Lower leg skin (tissue), 3 donors: ENCODE measurements at regions not wholly inside any gene's neighbourhood (a gene's known extent, or its start where the extent isn't known, plus 50 kb on each side); places are given as distances from the start of the nearest gene placed in this dataset.

ENCODE experiments used
- CTCF ChIP-seq, 3 donors: fragments of 450-650 bp; IDR thresholded peaks; one replicate each; pipeline ENCODE4 v1.5.1; 2016; ENCODE audit warnings: antibody characterized with exemption in 3 of 3, mild to moderate bottlenecking in 3 of 3, moderate library complexity in 2 of 3
- POLR2A ChIP-seq, 2 donors: fragments of 450-650 bp; IDR thresholded peaks; one replicate each; pipeline ENCODE4 v1.6.1; 2016 to 2017; ENCODE audit warnings: antibody characterized with exemption in 2 of 2, mild to moderate bottlenecking in 1 of 2, moderate library complexity in 1 of 2

GRCh38 chr3:14288833-14289451, 110.3 kb downstream of the LSM3 start:
- TF ChIP-seq CTCF (IDR thresholded peaks at IDR 0.05) (no peak), POLR2A (IDR thresholded peaks at IDR 0.05) (no peak)
